ENCODE measurements at regions not wholly inside any gene's neighbourhood (a gene's known extent, or its start where the extent isn't known, plus 50 kb on each side); places are given as distances from the start of the nearest gene placed in this dataset.

DNA sequence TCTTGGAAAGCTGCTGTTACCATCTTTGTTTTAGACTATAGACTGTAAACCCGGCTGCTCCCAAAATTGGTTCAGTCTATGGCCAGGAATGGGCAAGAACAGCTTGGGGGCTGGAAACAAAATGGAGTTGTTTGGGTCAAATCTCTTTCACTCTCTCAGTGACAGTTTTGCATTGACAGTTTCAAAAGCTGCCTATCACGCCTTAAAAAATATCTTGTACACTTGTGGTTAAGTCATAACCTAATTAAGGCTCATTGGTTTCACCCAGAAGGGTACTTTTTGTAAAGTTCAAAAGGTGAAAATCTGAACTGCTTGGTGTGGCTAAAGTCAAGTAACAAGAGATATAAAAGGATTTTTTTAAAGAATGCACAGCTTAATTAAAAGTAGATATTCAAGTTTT, 76.1 kb upstream of the PRL start:
- TF ChIP-seq SIN3A (IDR thresholded peaks at IDR 0.05; ENCODE audit: borderline replicate concordance, insufficient read depth, low read length) (no peak), POLR2AphosphoS5 (IDR thresholded peaks at IDR 0.05; ENCODE audit: low read depth, low read length) (no peak), TAF1 (IDR thresholded peaks at IDR 0.05; ENCODE audit: borderline replicate concordance, insufficient read depth, low read length) (no peak), FOXP2 (optimal IDR thresholded peaks at IDR 0.05; ENCODE audit: borderline replicate concordance, extremely low read depth, extremely low read length, insufficient read depth) (no peak)
- TF ChIP-seq, protein P1, sequence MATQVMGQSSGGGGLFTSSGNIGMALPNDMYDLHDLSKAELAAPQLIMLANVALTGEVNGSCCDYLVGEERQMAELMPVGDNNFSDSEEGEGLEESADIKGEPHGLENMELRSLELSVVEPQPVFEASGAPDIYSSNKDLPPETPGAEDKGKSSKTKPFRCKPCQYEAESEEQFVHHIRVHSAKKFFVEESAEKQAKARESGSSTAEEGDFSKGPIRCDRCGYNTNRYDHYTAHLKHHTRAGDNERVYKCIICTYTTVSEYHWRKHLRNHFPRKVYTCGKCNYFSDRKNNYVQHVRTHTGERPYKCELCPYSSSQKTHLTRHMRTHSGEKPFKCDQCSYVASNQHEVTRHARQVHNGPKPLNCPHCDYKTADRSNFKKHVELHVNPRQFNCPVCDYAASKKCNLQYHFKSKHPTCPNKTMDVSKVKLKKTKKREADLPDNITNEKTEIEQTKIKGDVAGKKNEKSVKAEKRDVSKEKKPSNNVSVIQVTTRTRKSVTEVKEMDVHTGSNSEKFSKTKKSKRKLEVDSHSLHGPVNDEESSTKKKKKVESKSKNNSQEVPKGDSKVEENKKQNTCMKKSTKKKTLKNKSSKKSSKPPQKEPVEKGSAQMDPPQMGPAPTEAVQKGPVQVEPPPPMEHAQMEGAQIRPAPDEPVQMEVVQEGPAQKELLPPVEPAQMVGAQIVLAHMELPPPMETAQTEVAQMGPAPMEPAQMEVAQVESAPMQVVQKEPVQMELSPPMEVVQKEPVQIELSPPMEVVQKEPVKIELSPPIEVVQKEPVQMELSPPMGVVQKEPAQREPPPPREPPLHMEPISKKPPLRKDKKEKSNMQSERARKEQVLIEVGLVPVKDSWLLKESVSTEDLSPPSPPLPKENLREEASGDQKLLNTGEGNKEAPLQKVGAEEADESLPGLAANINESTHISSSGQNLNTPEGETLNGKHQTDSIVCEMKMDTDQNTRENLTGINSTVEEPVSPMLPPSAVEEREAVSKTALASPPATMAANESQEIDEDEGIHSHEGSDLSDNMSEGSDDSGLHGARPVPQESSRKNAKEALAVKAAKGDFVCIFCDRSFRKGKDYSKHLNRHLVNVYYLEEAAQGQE (IDR thresholded peaks at IDR 0.05; ENCODE audit: insufficient read depth in 1 of 2, low read depth in 2 of 2, low read length in 2 of 2) = no peak

DNA sequence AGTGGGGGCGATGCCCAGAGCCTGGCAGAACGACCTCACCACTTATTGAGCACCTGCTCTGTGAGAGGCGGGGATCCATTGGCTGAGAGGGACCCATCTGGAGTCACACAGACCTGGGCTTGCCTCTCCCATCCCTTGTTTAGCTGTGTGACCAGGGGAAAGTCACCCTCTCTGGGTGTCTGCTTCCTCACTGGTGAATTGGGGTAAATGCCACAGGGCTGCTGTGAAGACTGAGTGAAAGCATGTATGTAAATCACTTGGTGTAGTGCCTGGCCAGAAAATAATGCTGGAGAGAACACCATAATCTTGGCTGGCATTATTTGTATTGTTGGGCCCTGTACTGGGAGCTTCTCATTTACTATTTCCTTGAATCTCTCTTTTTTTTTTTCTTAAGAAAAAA, 83.4 kb upstream of the PRL start:
- TF ChIP-seq SIN3A (IDR thresholded peaks at IDR 0.05; ENCODE audit: borderline replicate concordance, insufficient read depth, low read length) = no peak
- no peak for TF ChIP-seq POLR2AphosphoS5 (IDR thresholded peaks at IDR 0.05; ENCODE audit: low read depth, low read length)
- TF ChIP-seq TAF1 (IDR thresholded peaks at IDR 0.05; ENCODE audit: borderline replicate concordance, insufficient read depth, low read length) = no peak
- no peak for TF ChIP-seq FOXP2 (optimal IDR thresholded peaks at IDR 0.05; ENCODE audit: borderline replicate concordance, extremely low read depth, extremely low read length, insufficient read depth)
- TF ChIP-seq, protein P1 (IDR thresholded peaks at IDR 0.05; ENCODE audit: insufficient read depth in 1 of 2, low read depth in 2 of 2, low read length in 2 of 2) = no peak

DNA sequence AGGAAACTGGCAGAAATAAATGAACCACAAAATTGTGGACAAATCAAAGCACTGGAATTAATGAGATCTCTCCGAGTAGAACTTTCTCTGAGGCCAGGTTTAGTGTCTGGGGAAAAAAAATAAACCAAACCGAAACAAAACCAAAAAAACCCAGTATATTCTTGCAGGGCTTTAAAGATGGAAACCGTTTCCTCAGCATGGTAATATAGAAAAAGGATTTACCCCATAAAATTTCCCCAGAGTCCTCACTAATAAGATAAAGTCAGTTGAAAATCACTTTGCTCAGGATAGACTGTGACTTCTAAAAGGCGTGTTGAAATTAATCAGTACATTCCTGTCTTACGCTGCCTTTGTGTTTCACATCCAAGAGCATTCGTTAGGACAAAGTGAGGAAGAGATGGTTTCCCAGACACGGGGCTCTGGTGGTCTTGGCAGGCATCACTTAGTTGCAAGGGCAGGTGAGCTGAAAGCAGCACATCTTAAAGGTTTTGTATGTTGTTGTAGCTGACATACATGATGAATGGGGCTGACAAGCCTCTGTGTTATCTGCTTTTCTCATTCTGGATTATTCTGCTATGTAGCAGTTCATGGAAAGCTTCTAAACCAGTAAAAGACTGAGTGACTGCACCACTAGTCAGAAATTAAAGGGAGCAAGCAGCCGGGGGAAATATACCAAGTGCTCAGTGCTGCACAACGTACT, 85.2 kb upstream of the PRL start:
- TF ChIP-seq TAF1 (IDR thresholded peaks at IDR 0.05; ENCODE audit: borderline replicate concordance, insufficient read depth, low read length) (no peak), FOXP2 (optimal IDR thresholded peaks at IDR 0.05; ENCODE audit: borderline replicate concordance, extremely low read depth, extremely low read length, insufficient read depth) (no peak), POLR2AphosphoS5 (IDR thresholded peaks at IDR 0.05; ENCODE audit: low read depth, low read length) (no peak), SIN3A (IDR thresholded peaks at IDR 0.05; ENCODE audit: borderline replicate concordance, insufficient read depth, low read length) (no peak)
- TF ChIP-seq, protein P1 (IDR thresholded peaks at IDR 0.05; ENCODE audit: insufficient read depth in 1 of 2, low read depth in 2 of 2, low read length in 2 of 2) = no peak

DNA sequence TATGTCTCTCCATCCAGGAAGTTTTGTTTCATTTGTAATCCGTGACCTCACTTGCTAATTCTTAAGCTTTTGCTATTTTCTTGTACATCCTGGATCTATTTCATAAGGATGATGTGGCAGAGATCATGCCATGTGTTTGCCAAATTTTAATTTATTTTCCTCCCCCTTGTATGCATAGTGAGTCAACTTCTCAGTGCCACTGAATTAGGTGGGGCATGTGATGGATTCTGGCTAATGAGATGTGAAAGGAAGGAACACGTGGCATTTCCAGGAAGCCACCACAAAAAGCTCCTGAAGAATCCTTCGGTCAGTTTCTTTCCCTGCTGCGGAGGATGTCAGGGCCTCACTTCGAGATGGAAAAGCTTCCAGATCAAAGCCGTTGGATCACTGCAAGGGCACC, 86.2 kb upstream of the PRL start:
- TF ChIP-seq, protein P1 (IDR thresholded peaks at IDR 0.05; ENCODE audit: insufficient read depth in 1 of 2, low read depth in 2 of 2, low read length in 2 of 2) = no peak
- no peak for TF ChIP-seq SIN3A (IDR thresholded peaks at IDR 0.05; ENCODE audit: borderline replicate concordance, insufficient read depth, low read length)
- no peak for TF ChIP-seq FOXP2 (optimal IDR thresholded peaks at IDR 0.05; ENCODE audit: borderline replicate concordance, extremely low read depth, extremely low read length, insufficient read depth)
- TF ChIP-seq TAF1 (IDR thresholded peaks at IDR 0.05; ENCODE audit: borderline replicate concordance, insufficient read depth, low read length) = no peak
- no peak for TF ChIP-seq POLR2AphosphoS5 (IDR thresholded peaks at IDR 0.05; ENCODE audit: low read depth, low read length)
